OCI-LY7 (cell line): ENCODE measurements at regions not wholly inside any gene's neighbourhood (a gene's known extent, or its start where the extent isn't known, plus 50 kb on each side); places are given as distances from the start of the nearest gene placed in this dataset.

ENCODE experiments used
- CTCF ChIP-seq: fragments of 200-600 bp; sonication (generic); conservative IDR thresholded peaks from 2 replicates; pipeline ENCODE4 v1.5.1; 2014; ENCODE audit warnings: mild to moderate bottlenecking, antibody characterized with exemption, low read length, moderate library complexity, mixed read lengths
- EZH2phosphoT487 ChIP-seq: fragments of 200-600 bp; sonication (generic); IDR thresholded peaks from 2 replicates; pipeline ENCODE4 v1.6.1; 2018; ENCODE audit warnings: low read depth, borderline replicate concordance, mild to moderate bottlenecking, mixed run types, antibody characterized with exemption, low read length, moderate library complexity, mixed read lengths

- TF ChIP-seq CTCF (no peak), EZH2phosphoT487 (no peak)
Observed at GRCh38 chr15:95624100-95624499, 706.4 kb upstream of the NR2F2 start.
